Astrocyte (in vitro differentiated cells and primary cell): ENCODE measurements at regions not wholly inside any gene's neighbourhood (a gene's known extent, or its start where the extent isn't known, plus 50 kb on each side); places are given as distances from the start of the nearest gene placed in this dataset.
A peak's percentile ranks its signal among the peaks of the same experiment; 100 is the strongest.

Experiments used
- DNase-seq: peaks from one replicate; pipeline ENCODE4 v3.0.0-alpha.2; 2010; ENCODE audit warnings: low read depth
- FAIRE-seq: peaks from 2 replicates; lab custom pipeline; 2011; peaks lifted over from hg19 to GRCh38; lab: Jason Lieb, UNC
- H2AFZ ChIP-seq: 2 replicates; pipeline ENCODE4 v1.6.0; 2012; ENCODE audit warnings: low read depth, low read length, inconsistent platforms
- H3K27ac ChIP-seq: 2 replicates; pipeline ENCODE4 v1.5.1; 2011; ENCODE audit warnings: low read depth, low read length, inconsistent platforms
- H3K27me3 ChIP-seq: 2 replicates; pipeline ENCODE4 v1.6.0; 2011; ENCODE audit warnings: low read length, inconsistent platforms; ENCODE audit not compliant: insufficient read depth
- H3K36me3 ChIP-seq: 2 replicates; pipeline ENCODE4 v1.5.1; 2011; ENCODE audit warnings: low read length, inconsistent platforms; ENCODE audit not compliant: insufficient read depth
- H3K4me1 ChIP-seq: 2 replicates; pipeline ENCODE4 v1.5.1; 2011; ENCODE audit warnings: low read length, inconsistent platforms; ENCODE audit not compliant: insufficient read depth
- H3K4me2 ChIP-seq: 2 replicates; pipeline ENCODE4 v1.6.0; 2012; ENCODE audit warnings: low read length, inconsistent platforms
- H3K4me3 ChIP-seq: 2 replicates; pipeline ENCODE4 v1.5.1; 2011; ENCODE audit warnings: low read depth, mild to moderate bottlenecking, low read length, inconsistent platforms; ENCODE audit not compliant: insufficient read depth
- H3K79me2 ChIP-seq: 2 replicates; pipeline ENCODE4 v1.6.0; 2012; ENCODE audit warnings: mild to moderate bottlenecking, low read length, inconsistent platforms; ENCODE audit not compliant: insufficient read depth
- H3K9ac ChIP-seq: 2 replicates; pipeline ENCODE4 v1.6.0; 2012; ENCODE audit warnings: mild to moderate bottlenecking, low read length, inconsistent platforms
- H3K9me3 ChIP-seq: 2 replicates; pipeline ENCODE4 v1.5.1; 2012; ENCODE audit warnings: low read depth, mild to moderate bottlenecking, low read length, inconsistent platforms; ENCODE audit not compliant: insufficient read depth
- H4K20me1 ChIP-seq: 2 replicates; pipeline ENCODE4 v1.6.0; 2012; ENCODE audit warnings: low read length, inconsistent platforms; ENCODE audit not compliant: insufficient read depth
- H3K27ac Mint-ChIP-seq: one replicate; pipeline ENCODE4 v1.8.0; 2021; ENCODE audit warnings: mild to moderate bottlenecking, mixed read lengths; ENCODE audit not compliant: unreplicated experiment
- H3K27me3 Mint-ChIP-seq: one replicate; pipeline ENCODE4 v1.8.0; 2021; ENCODE audit warnings: low read depth, mixed read lengths; ENCODE audit not compliant: unreplicated experiment
- H3K36me3 Mint-ChIP-seq: one replicate; pipeline ENCODE4 v1.8.0; 2021; ENCODE audit warnings: low read depth, mixed read lengths; ENCODE audit not compliant: unreplicated experiment
- H3K4me1 Mint-ChIP-seq: one replicate; pipeline ENCODE4 v1.8.0; 2021; ENCODE audit warnings: low read depth, mixed read lengths; ENCODE audit not compliant: unreplicated experiment
- H3K4me3 Mint-ChIP-seq: one replicate; pipeline ENCODE4 v1.8.0; 2021; ENCODE audit warnings: mild to moderate bottlenecking, moderate library complexity, mixed read lengths; ENCODE audit not compliant: unreplicated experiment
- H3K9me3 Mint-ChIP-seq: one replicate; pipeline ENCODE4 v1.8.0; 2021; ENCODE audit warnings: mild to moderate bottlenecking, mixed read lengths; ENCODE audit not compliant: unreplicated experiment
- CTCF ChIP-seq: IDR thresholded peaks from 2 replicates; pipeline ENCODE4 v1.5.1; 2011; ENCODE audit warnings: low read depth, mild to moderate bottlenecking, inconsistent platforms, low read length, moderate library complexity; ENCODE audit not compliant: insufficient read depth
- EZH2 ChIP-seq: IDR thresholded peaks from 2 replicates; pipeline ENCODE4 v1.6.1; 2012; ENCODE audit warnings: mild to moderate bottlenecking, low read length, inconsistent platforms; ENCODE audit not compliant: insufficient read depth

- H3K9me3 Mint-ChIP-seq, result no peaks in the 10 kb centered on the region
- Histone ChIP-seq H3K36me3 (no peaks in the 10 kb centered on the region), H3K9ac (no peak overlapping the region), H3K4me3 (no peak overlapping the region), H3K79me2 (no peaks in the 10 kb centered on the region), H3K27ac (no peak overlapping the region), H2AFZ (no peak overlapping the region), H3K4me1 (no peaks in the 10 kb centered on the region), H3K4me2 (no peak overlapping the region), H3K9me3 (no peaks in the 10 kb centered on the region), H4K20me1 (no peaks in the 10 kb centered on the region), H3K27me3 (no peaks in the 10 kb centered on the region)
- peaks cover 2% of the 10 kb centered on the region for H3K4me1 Mint-ChIP-seq
- no peak overlapping the region for H3K27ac Mint-ChIP-seq
- no peak for TF ChIP-seq EZH2
- H3K36me3 Mint-ChIP-seq, result no peaks in the 10 kb centered on the region
- no peaks in the 10 kb centered on the region for H3K27me3 Mint-ChIP-seq
- DNase-seq (no peak), FAIRE-seq (no peak)
- no peak overlapping the region for H3K4me3 Mint-ChIP-seq
Observed at GRCh38 chr7:121761399-121761798, 111.6 kb upstream of the PTPRZ1 start.

GRCh38 chr7:121755818-121756552 is 117.0 kb upstream of the PTPRZ1 start:
- Histone ChIP-seq H3K27ac (no peak overlapping the region), H3K27me3 (no peaks in the 10 kb centered on the region), H3K4me3 (no peak overlapping the region), H3K4me1 (no peaks in the 10 kb centered on the region), H3K9ac (no peak overlapping the region), H3K79me2 (no peaks in the 10 kb centered on the region), H4K20me1 (no peaks in the 10 kb centered on the region), H2AFZ (no peak overlapping the region), H3K36me3 (no peaks in the 10 kb centered on the region), H3K9me3 (no peaks in the 10 kb centered on the region), H3K4me2 (no peak overlapping the region)
- TF ChIP-seq EZH2, result no peak
- no peak for TF ChIP-seq CTCF
- H3K9me3 Mint-ChIP-seq, result no peaks in the 10 kb centered on the region
- no peaks in the 10 kb centered on the region for H3K27me3 Mint-ChIP-seq
- FAIRE-seq (no peak), DNase-seq (no peak)
- H3K4me3 Mint-ChIP-seq, result no peak overlapping the region
- no peak overlapping the region for H3K27ac Mint-ChIP-seq
- no peaks in the 10 kb centered on the region for H3K4me1 Mint-ChIP-seq
- no peaks in the 10 kb centered on the region for H3K36me3 Mint-ChIP-seq

- Histone ChIP-seq H3K36me3 (no peaks in the 10 kb centered on the region), H3K9ac (no peak overlapping the region), H3K27me3 (no peaks in the 10 kb centered on the region), H3K4me1 (no peaks in the 10 kb centered on the region), H2AFZ (no peak overlapping the region), H4K20me1 (no peaks in the 10 kb centered on the region), H3K4me3 (no peak overlapping the region), H3K27ac (no peak overlapping the region), H3K9me3 (no peaks in the 10 kb centered on the region), H3K4me2 (no peak overlapping the region), H3K79me2 (no peaks in the 10 kb centered on the region)
- no peaks in the 10 kb centered on the region for H3K27me3 Mint-ChIP-seq
- H3K36me3 Mint-ChIP-seq, result no peaks in the 10 kb centered on the region
- no peak overlapping the region for H3K4me3 Mint-ChIP-seq
- FAIRE-seq (no peak), DNase-seq (peak; percentile 0)
- no peaks in the 10 kb centered on the region for H3K4me1 Mint-ChIP-seq
- no peak overlapping the region for H3K27ac Mint-ChIP-seq
- no peaks in the 10 kb centered on the region for H3K9me3 Mint-ChIP-seq
- no peak for TF ChIP-seq EZH2
- no peak for TF ChIP-seq CTCF
Observed at GRCh38 chr7:121755286-121755685, 117.7 kb upstream of the PTPRZ1 start.
